Pancreas (tissue), 10 donors: ENCODE measurements at regions not wholly inside any gene's neighbourhood (a gene's known extent, or its start where the extent isn't known, plus 50 kb on each side); places are given as distances from the start of the nearest gene placed in this dataset.

Experiments
- ATAC-seq, 4 donors: fragments of 200-7000 bp; cut with Tn5 transposase; one replicate each; pipeline versions ENCODE4 v1.8.0 to v1.9.1; 2020; ENCODE audit warnings: mild to moderate bottlenecking in 4 of 4, moderate library complexity in 4 of 4
- DNase-seq, 6 donors: peaks; one replicate each; pipeline ENCODE4 v3.0.0-alpha.2; 2020
- FAIRE-seq: peaks from 2 replicates; lab custom pipeline; 2012; peaks lifted over from hg19 to GRCh38; lab: Jason Lieb, UNC
- H3K27ac ChIP-seq, 4 donors: fragments of 200-600 bp; sonication (generic); 1 replicate in 3 of 4; 2 replicates in 1 of 4; pipeline versions ENCODE4 v1.5.0 to v1.8.0; 2020
- H3K27me3 ChIP-seq, 4 donors: fragments of 200-600 bp; one replicate each; pipeline ENCODE4 v1.8.0; 2021
- H3K36me3 ChIP-seq, 3 donors: fragments of 200-600 bp; sonication (generic) in 1 of 3; one replicate each; pipeline versions ENCODE4 v1.5.0 to v1.8.0; 2020 to 2021
- H3K4me1 ChIP-seq, 3 donors: fragments of 200-600 bp; one replicate each; pipeline ENCODE4 v1.8.0; 2021
- H3K4me3 ChIP-seq, 4 donors: fragments of 200-600 bp; sonication (generic) in 2 of 4; one replicate each; pipeline versions ENCODE4 v1.5.0 to v1.8.0; 2020 to 2021
- H3K9me3 ChIP-seq, 4 donors: fragments of 200-600 bp; one replicate each; pipeline ENCODE4 v1.8.0; 2021
- WGBS, 2 donors: extraction: QIAGEN DNeasy Blood & Tissue Kit; methylation state at CpG; one replicate each; pipeline ENCODE4 v1.1.7; 2013; 5-methylcytosine and 5-hydroxymethylcytosine counted together
- intact Hi-C, 3 donors: fragments of 100-400 bp; cut with DNase I; formaldehyde crosslinking; loops; one replicate each; pipeline versions ENCODE4 v1.11.1 to v1.14.2; 2022
- TF ChIP-seq, protein P1 (sequence below), 4 donors: fragments of 200-600 bp; sonication (generic) in 3 of 4; IDR thresholded peaks; one replicate each; pipeline versions ENCODE4 v1.5.0 to v1.8.0; 2021; ENCODE audit warnings: antibody characterized with exemption in 4 of 4
- donor health status: healthy with polysubstance abuse.
- donor health status: DM: no; HTN: no; CAD: no; lungs with moderate emphysema.
- donor health status: DM: no; HTN: no; CAD: no.
- donor health status: control.
- donor health status: control.
- donor health status: Bipolar disorder and iron deficiency.
- donor health status: DM: yes; HTN: yes; CAD: no.
- donor health status: DM: no; HTN: no; CAD: no.
- donor health status: DM: no; HTN: no; CAD: no.
- donor health status: DM: yes; HTN: yes; CAD: no.

DNA sequence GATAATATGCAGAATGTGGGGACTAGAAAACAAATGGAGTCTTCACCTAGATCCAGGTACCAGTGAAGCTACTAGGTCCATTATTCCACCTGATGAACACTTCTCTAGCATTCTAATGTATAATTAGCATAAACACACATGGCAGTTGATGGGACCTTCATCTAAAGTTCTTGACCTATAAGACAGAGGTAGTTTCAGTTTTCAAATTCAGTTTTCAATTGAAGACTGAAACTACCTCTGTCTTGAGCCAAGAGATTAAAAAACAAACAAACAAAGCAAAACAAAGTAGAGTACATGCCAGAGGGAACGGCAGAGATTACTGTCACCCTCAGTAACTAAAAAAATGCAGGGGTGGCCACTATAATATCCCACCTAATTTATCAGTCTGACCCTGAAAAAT is 199.9 kb upstream of the NEIL3 start:
- H3K9me3 ChIP-seq: no peaks in the 10 kb centered on the region
- 19 to 20% methylated on average over 1 of the region's 1 CpG for WGBS, 2 donors
- H3K4me1 ChIP-seq: no peaks in the 10 kb centered on the region
- no peak overlapping the region for H3K27ac ChIP-seq
- no peaks in the 10 kb centered on the region for H3K36me3 ChIP-seq
- TF ChIP-seq, protein P1, sequence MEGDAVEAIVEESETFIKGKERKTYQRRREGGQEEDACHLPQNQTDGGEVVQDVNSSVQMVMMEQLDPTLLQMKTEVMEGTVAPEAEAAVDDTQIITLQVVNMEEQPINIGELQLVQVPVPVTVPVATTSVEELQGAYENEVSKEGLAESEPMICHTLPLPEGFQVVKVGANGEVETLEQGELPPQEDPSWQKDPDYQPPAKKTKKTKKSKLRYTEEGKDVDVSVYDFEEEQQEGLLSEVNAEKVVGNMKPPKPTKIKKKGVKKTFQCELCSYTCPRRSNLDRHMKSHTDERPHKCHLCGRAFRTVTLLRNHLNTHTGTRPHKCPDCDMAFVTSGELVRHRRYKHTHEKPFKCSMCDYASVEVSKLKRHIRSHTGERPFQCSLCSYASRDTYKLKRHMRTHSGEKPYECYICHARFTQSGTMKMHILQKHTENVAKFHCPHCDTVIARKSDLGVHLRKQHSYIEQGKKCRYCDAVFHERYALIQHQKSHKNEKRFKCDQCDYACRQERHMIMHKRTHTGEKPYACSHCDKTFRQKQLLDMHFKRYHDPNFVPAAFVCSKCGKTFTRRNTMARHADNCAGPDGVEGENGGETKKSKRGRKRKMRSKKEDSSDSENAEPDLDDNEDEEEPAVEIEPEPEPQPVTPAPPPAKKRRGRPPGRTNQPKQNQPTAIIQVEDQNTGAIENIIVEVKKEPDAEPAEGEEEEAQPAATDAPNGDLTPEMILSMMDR (IDR thresholded peaks at IDR 0.05): no peak
- no peak overlapping the region for H3K4me3 ChIP-seq
- H3K27me3 ChIP-seq: no peaks in the 10 kb centered on the region
- ATAC-seq (no peak), DNase-seq (no peak), FAIRE-seq (no peak)
- intact Hi-C loops: no loop called here

- Histone ChIP-seq H3K9me3 (no peaks in the 10 kb centered on the region), H3K4me1 (no peaks in the 10 kb centered on the region), H3K36me3 (no peaks in the 10 kb centered on the region), H3K27ac (no peak overlapping the region), H3K4me3 (no peak overlapping the region), H3K27me3 (no peaks in the 10 kb centered on the region)
- ATAC-seq (no peak), DNase-seq (no peak), FAIRE-seq (no peak)
- TF ChIP-seq, protein P1 (IDR thresholded peaks at IDR 0.05): no peak
- 64 to 66% methylated on average over 3 of the region's 3 CpGs for WGBS, 2 donors
- intact Hi-C loops: no loop called here
These were observed 193.5 kb upstream of the NEIL3 start for GRCh38 chr4:177116161-177116560.

DNA sequence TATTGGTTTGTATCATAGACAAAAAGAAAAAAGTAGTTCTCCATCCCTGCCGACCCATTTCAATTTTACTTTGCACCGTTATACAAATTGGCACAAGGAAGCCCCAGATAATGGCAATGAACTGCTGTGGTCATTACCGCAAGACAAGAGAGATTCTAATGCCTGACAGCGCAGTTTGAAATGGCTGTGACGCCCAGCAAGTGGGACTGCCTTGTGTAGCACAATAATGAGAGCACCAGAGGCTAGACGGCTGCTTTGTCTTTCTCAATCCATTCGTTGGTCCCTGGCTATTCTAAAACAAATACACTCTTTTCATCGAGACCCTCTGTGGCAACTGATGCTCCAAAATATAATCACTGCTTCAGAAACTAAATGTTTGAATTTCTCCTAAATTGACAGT is 192.4 kb upstream of the NEIL3 start:
- TF ChIP-seq, protein P1 (IDR thresholded peaks at IDR 0.05): no peak
- 48 to 55% methylated on average over 8 of the region's 8 CpGs for WGBS, 2 donors
- Histone ChIP-seq H3K27me3 (no peaks in the 10 kb centered on the region), H3K9me3 (no peaks in the 10 kb centered on the region), H3K4me1 (no peaks in the 10 kb centered on the region), H3K36me3 (no peaks in the 10 kb centered on the region), H3K4me3 (no peak overlapping the region), H3K27ac (no peak overlapping the region)
- DNase-seq: no peak
- no peak for ATAC-seq
- FAIRE-seq: no peak
- intact Hi-C loops: no loop called here

- intact Hi-C loops: no loop called here
- TF ChIP-seq, protein P1 (IDR thresholded peaks at IDR 0.05): no peak
- no peaks in the 10 kb centered on the region for H3K4me1 ChIP-seq
- no peak overlapping the region for H3K27ac ChIP-seq
- no peaks in the 10 kb centered on the region for H3K36me3 ChIP-seq
- no peak overlapping the region for H3K4me3 ChIP-seq
- DNase-seq (no peak), FAIRE-seq (no peak), ATAC-seq (peak in 3 of 4 donors; percentile 48 to 86 (median 70))
- no peaks in the 10 kb centered on the region for H3K27me3 ChIP-seq
- no peaks in the 10 kb centered on the region for H3K9me3 ChIP-seq
These were observed 191.1 kb upstream of the NEIL3 start for GRCh38 chr4:177118596-177118995.

DNA sequence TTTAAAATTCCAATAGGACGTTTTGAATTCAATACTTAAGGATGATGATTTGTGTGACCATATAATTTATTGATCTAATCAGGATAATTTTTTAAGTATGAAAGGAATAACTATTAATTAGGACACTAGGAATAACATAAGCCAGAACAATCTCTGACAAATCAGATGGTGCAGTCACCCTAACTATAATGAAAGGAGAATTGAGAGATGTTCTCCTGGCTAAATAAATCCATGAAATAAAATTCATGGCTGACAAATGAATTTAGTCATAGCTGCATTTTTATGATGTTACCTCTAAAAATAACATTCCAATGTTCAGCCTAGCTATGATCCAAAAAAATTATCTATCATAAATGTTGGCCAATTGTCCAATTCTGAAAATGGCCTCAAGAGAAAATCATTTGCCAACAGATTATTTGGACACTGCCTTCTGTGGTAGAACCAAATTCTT is 190.6 kb upstream of the NEIL3 start:
- FAIRE-seq (no peak), ATAC-seq (peak in 1 of 4 donors; percentile 14), DNase-seq (no peak)
- no peaks in the 10 kb centered on the region for H3K4me1 ChIP-seq
- TF ChIP-seq, protein P1 (IDR thresholded peaks at IDR 0.05): no peak
- H3K27me3 ChIP-seq: no peaks in the 10 kb centered on the region
- H3K36me3 ChIP-seq: no peaks in the 10 kb centered on the region
- intact Hi-C loops: no loop called here
- 10 to 13% methylated on average over 1 of the region's 1 CpG for WGBS, 2 donors
- no peak overlapping the region for H3K4me3 ChIP-seq
- H3K27ac ChIP-seq: no peak overlapping the region
- H3K9me3 ChIP-seq: no peaks in the 10 kb centered on the region
